Right lobe of liver (tissue), 4 donors: ENCODE measurements at regions not wholly inside any gene's neighbourhood (a gene's known extent, or its start where the extent isn't known, plus 50 kb on each side); places are given as distances from the start of the nearest gene placed in this dataset.

Source experiments
- CTCF ChIP-seq, 4 donors: fragments of 200-600 bp in 3 of 4; fragments of 450-650 bp in 1 of 4; IDR thresholded peaks; one replicate each; pipeline versions ENCODE4 v1.5.1 to v1.8.0; 2016 to 2022; ENCODE audit warnings: antibody characterized with exemption in 4 of 4, mild to moderate bottlenecking in 2 of 4
- POLR2A ChIP-seq: fragments of 450-650 bp; IDR thresholded peaks from one replicate; pipeline ENCODE4 v1.6.1; 2017; ENCODE audit warnings: antibody characterized with exemption, mild to moderate bottlenecking
- donor health status: DM: no; HTN: no; CAD: no.
- donor health status: DM: no; HTN: no; CAD: no.
- donor health status: DM: no; HTN: yes; CAD: no.

- no peak for TF ChIP-seq CTCF (IDR thresholded peaks at IDR 0.05)
- TF ChIP-seq POLR2A, result no peak
Observed at GRCh38 chr1:38454236-38454635, 405.3 kb downstream of the RRAGC start.
